ENCODE measurements at regions not wholly inside any gene's neighbourhood (a gene's known extent, or its start where the extent isn't known, plus 50 kb on each side); places are given as distances from the start of the nearest gene placed in this dataset.
"Not testable (repeated sequence)": the region's sequence is repeated elsewhere in the genome, so short reads cannot be mapped to it uniquely, and the experiment has no call there.

DNA sequence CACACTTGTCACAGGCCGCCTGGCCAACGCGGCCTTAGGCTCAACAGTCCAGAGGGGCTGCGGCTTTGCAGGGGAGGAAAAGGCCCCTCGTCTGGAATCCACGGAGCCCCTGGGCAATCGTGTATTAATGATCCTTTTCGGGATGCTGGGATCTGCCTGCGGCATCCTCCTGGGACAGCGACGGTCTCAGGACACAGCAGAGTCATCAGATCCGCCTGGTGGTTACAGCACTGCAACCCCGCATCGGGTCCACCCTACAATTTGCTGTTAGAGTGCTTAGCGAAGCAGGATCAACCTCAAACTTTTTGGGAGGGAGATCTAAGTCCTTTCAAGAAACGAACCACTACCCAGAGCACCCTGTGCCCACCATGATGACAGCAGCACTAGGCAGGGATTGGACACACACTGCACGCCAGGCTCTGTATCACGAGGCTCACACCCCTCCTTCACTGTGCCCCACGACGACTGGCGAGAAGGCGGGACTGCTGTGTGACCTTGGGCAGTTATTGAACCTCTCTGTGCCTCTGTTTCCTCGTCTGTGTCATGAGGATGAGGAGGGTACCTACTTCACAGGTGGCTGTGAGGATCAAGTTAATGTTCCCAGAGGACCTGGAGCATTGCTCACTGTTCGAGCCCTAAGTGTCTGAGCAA, 100.4 kb upstream of the COL5A1 start:
- no peak for DNase-seq
- H3K27me3 Mint-ChIP-seq: no peaks in the 10 kb centered on the region
- H3K36me3 Mint-ChIP-seq: no peaks in the 10 kb centered on the region
- CTCF ChIA-PET: no interaction called here
- no peak overlapping the region for H3K4me3 Mint-ChIP-seq
- no peaks in the 10 kb centered on the region for H3K4me1 Mint-ChIP-seq
- H3K27ac Mint-ChIP-seq: no peak overlapping the region
- H3K9me3 Mint-ChIP-seq: no peaks in the 10 kb centered on the region

DNA sequence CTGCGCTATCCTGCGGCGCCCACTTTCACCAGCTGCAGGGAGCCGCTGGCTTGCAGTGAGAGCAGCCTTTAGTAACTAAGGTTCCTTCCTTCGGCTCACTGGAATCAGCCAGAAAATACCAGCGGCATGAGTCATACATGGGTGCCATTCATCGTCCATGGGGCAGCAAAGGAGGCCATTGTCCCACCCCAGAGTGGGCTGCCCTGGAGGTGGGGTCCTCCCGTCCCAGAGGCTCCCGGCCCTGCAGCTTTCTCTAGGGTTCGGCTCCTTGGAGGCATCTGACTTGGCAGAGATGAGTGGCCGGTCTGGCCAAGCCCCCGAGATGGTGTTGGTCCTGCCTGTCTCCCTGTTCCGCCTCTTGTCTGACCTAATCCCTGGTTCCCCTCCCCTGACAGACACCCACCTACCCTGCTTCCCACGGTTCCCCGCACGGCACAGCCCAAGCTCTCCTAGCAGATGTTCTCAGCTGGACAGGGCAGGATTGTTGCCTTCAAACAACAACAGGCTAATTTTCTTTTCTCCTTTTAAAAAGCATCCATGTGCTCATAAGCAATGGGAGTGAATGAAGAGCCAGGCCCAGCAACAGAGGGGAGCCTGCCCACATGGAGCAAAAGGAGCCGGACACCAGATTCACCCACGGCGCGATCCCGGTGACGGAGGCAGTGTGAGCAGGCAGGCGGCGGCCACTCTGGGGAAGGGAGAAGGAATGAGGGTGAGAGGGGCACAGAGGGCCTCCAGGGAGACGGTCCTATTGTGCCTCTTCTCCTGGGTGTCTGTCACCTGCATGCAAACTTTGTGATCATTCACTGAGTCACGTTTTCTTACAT, 97.0 kb upstream of the COL5A1 start:
- CTCF ChIA-PET: no interaction called here
- H3K4me3 Mint-ChIP-seq: no peak overlapping the region
- DNase-seq: no peak
- H3K36me3 Mint-ChIP-seq: no peaks in the 10 kb centered on the region
- no peak overlapping the region for H3K27ac Mint-ChIP-seq
- H3K9me3 Mint-ChIP-seq: no peaks in the 10 kb centered on the region
- no peaks in the 10 kb centered on the region for H3K4me1 Mint-ChIP-seq
- no peaks in the 10 kb centered on the region for H3K27me3 Mint-ChIP-seq

GRCh38 chr9:134545215-134545542, 96.4 kb upstream of the COL5A1 start:
- H3K36me3 Mint-ChIP-seq: no peaks in the 10 kb centered on the region
- DNase-seq: no peak
- no peak overlapping the region for H3K4me3 Mint-ChIP-seq
- H3K27ac Mint-ChIP-seq: no peak overlapping the region
- no peaks in the 10 kb centered on the region for H3K27me3 Mint-ChIP-seq
- no peaks in the 10 kb centered on the region for H3K9me3 Mint-ChIP-seq
- CTCF ChIA-PET: no interaction called here
- no peaks in the 10 kb centered on the region for H3K4me1 Mint-ChIP-seq

GRCh38 chr9:134545543-134546245, 95.9 kb upstream of the COL5A1 start:
- H3K36me3 Mint-ChIP-seq: no peaks in the 10 kb centered on the region
- no peak overlapping the region for H3K4me3 Mint-ChIP-seq
- H3K27ac Mint-ChIP-seq: no peak overlapping the region
- H3K9me3 Mint-ChIP-seq: peaks cover 2% of the 10 kb centered on the region
- no peak for DNase-seq
- H3K27me3 Mint-ChIP-seq: no peaks in the 10 kb centered on the region
- CTCF ChIA-PET: no interaction called here
- no peaks in the 10 kb centered on the region for H3K4me1 Mint-ChIP-seq

GRCh38 chr9:134546246-134546731, 95.3 kb upstream of the COL5A1 start:
- Mint-ChIP-seq H3K4me3 (no peak overlapping the region), H3K27me3 (no peaks in the 10 kb centered on the region), H3K27ac (no peak overlapping the region), H3K9me3 (peaks cover 2% of the 10 kb centered on the region), H3K36me3 (no peaks in the 10 kb centered on the region), H3K4me1 (no peaks in the 10 kb centered on the region)
- no peak for DNase-seq
- CTCF ChIA-PET: no interaction called here

DNA sequence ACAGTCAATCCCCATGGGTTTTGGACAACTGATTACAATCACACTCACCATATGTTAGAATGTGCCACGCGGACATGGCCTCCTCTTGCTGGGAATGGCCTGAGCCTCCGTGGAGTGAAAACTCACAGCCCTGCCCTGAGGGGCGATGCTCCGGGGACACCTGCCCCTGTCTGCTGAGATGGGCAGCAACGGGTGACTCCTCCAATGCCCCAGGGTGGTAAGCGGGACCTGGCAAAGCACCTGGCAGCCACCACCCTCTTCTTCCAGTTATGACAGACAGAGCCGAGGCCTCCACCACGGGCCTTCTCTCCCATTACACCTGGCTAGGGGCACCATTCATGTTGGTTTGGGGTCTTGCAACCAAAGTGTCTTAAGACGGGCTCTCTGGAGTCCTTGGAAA, 94.9 kb upstream of the COL5A1 start:
- no peak for DNase-seq
- Mint-ChIP-seq H3K4me3 (no peak overlapping the region), H3K27ac (no peak overlapping the region), H3K4me1 (no peaks in the 10 kb centered on the region), H3K27me3 (peaks cover under 1% of the 10 kb centered on the region), H3K36me3 (no peaks in the 10 kb centered on the region), H3K9me3 (peaks cover 2% of the 10 kb centered on the region)
- CTCF ChIA-PET: no interaction called here

DNA sequence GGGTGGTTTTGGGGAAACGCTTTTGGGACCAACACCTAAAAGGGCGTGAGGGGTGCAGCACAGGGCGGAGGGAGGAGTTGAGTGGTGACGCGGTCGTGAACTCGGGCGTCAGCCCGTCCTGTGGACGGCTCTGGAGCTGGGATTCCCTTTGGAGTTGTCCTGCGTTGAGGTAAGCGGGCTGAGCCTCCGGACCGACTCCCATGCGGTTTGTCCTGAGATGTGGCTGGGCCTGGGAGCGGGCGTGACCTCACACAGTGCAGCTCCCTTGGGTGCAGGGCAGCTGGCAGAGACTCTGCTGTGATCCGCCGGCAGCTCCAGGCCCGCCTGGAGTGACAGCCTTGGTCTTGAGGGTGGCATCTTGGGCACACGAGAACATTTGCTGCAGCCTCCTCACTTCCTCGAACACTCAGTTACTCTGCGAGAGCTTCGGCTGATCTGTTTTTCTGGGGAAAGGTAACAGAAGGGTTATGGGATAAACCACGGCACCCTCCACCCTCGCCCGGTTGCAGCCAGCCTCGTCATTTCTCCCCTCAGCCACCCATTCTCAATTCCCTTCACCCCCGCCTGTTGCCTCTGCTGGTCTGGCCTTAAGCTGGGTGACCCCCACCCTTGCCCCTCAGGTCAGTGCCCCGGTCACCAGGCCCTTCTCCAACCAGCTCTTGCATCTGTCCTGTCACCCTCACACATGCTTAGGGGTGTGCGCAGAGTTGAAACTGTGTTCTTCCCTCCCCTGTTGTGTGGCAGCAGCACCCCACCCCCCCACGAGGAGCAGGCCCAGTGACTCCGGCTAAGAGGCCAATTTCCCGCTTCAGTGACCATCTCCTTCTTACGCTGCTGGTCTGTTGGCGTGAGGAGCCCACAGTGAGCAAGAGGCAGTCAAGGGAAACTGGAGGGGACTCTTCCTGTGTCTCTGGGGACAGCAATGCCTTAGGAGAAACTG, 94.2 kb upstream of the COL5A1 start:
- no peak for DNase-seq
- peaks cover 2% of the 10 kb centered on the region for H3K9me3 Mint-ChIP-seq
- no peaks in the 10 kb centered on the region for H3K36me3 Mint-ChIP-seq
- H3K27me3 Mint-ChIP-seq: peaks cover 8% of the 10 kb centered on the region
- H3K4me1 Mint-ChIP-seq: no peaks in the 10 kb centered on the region
- CTCF ChIA-PET: no interaction called here
- H3K27ac Mint-ChIP-seq: no peak overlapping the region
- H3K4me3 Mint-ChIP-seq: no peak overlapping the region

- CTCF ChIA-PET: no interaction called here
- H3K36me3 Mint-ChIP-seq: no peaks in the 10 kb centered on the region
- H3K9me3 Mint-ChIP-seq: peaks cover 2% of the 10 kb centered on the region
- no peak overlapping the region for H3K27ac Mint-ChIP-seq
- H3K4me3 Mint-ChIP-seq: no peak overlapping the region
- peaks cover 10% of the 10 kb centered on the region for H3K27me3 Mint-ChIP-seq
- no peak for DNase-seq
- H3K4me1 Mint-ChIP-seq: no peaks in the 10 kb centered on the region
These were observed 93.4 kb upstream of the COL5A1 start for GRCh38 chr9:134548185-134548584.

GRCh38 chr9:134548618-134549017, 93.0 kb upstream of the COL5A1 start:
- Mint-ChIP-seq H3K4me1 (no peaks in the 10 kb centered on the region), H3K9me3 (peaks cover 2% of the 10 kb centered on the region), H3K4me3 (no peak overlapping the region), H3K27ac (no peak overlapping the region), H3K36me3 (no peaks in the 10 kb centered on the region), H3K27me3 (peaks cover 13% of the 10 kb centered on the region)
- DNase-seq: no peak
- CTCF ChIA-PET: no interaction called here

DNA sequence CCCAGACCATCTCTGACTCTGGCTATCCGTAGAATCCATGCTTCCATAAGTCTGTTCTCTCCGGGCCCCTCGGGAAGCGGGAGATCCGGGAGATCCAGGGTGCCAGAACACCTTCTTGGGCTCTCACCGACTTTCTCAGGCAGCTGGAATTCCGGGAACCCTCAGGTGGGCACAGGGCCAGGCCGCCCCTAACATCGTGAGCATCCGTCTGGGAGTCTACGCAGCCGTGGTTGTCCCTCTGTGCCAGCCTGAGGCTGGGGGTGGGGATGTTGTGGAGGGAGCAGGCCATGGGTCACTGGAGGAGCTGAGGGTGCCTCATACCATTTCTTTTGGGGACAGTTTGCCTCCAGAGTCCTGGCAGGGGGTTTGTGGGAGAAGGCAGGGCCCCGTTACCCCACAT, 92.3 kb upstream of the COL5A1 start:
- CTCF ChIA-PET: no interaction called here
- H3K4me3 Mint-ChIP-seq: no peak overlapping the region
- no peak for DNase-seq
- no peaks in the 10 kb centered on the region for H3K4me1 Mint-ChIP-seq
- peaks cover 14% of the 10 kb centered on the region for H3K27me3 Mint-ChIP-seq
- H3K36me3 Mint-ChIP-seq: no peaks in the 10 kb centered on the region
- H3K9me3 Mint-ChIP-seq: peaks cover 2% of the 10 kb centered on the region
- H3K27ac Mint-ChIP-seq: no peak overlapping the region

- H3K9me3 Mint-ChIP-seq, H3K4me3 Mint-ChIP-seq, H3K27ac Mint-ChIP-seq, H3K36me3 Mint-ChIP-seq, DNase-seq, CTCF ChIA-PET, H3K4me1 Mint-ChIP-seq: not testable (repeated sequence)
- H3K27me3 Mint-ChIP-seq: peaks cover 14% of the 10 kb centered on the region
These were observed 91.5 kb upstream of the COL5A1 start for GRCh38 chr9:134550081-134550480.

- Mint-ChIP-seq H3K36me3 (no peaks in the 10 kb centered on the region), H3K27me3 (peaks cover 14% of the 10 kb centered on the region), H3K4me3 (no peak overlapping the region), H3K27ac (no peak overlapping the region), H3K4me1 (no peaks in the 10 kb centered on the region), H3K9me3 (peaks cover 2% of the 10 kb centered on the region)
- DNase-seq: no peak
- CTCF ChIA-PET: no interaction called here
These were observed 91.0 kb upstream of the COL5A1 start for GRCh38 chr9:134550584-134550983.

- Mint-ChIP-seq H3K36me3 (no peaks in the 10 kb centered on the region), H3K9me3 (peaks cover 2% of the 10 kb centered on the region), H3K4me3 (no peak overlapping the region), H3K27ac (no peak overlapping the region), H3K4me1 (no peaks in the 10 kb centered on the region), H3K27me3 (peaks cover 14% of the 10 kb centered on the region)
- DNase-seq: no peak
- CTCF ChIA-PET: no interaction called here
These were observed 90.4 kb upstream of the COL5A1 start for GRCh38 chr9:134551176-134551575.

- CTCF ChIA-PET: no interaction called here
These were observed 89.8 kb upstream of the COL5A1 start for GRCh38 chr9:134551644-134552348.

More at GRCh38 chr9:134551644-134552348, 89.8 kb upstream of the COL5A1 start:
- H3K4me1 Mint-ChIP-seq: no peaks in the 10 kb centered on the region
- no peak overlapping the region for H3K27ac Mint-ChIP-seq
- no peaks in the 10 kb centered on the region for H3K36me3 Mint-ChIP-seq
- peaks cover 2% of the 10 kb centered on the region for H3K9me3 Mint-ChIP-seq
- H3K27me3 Mint-ChIP-seq: peaks cover 14% of the 10 kb centered on the region
- no peak overlapping the region for H3K4me3 Mint-ChIP-seq
- DNase-seq: no peak

Measured in activated naive CD4-positive, alpha-beta T cell treated with anti-CD3 and anti-CD28 coated beads, Interleukin-2, amount 10 ng/mL, durations not matched to agents 7 days and 5 days (primary cell).